WTC11 (cell line): ENCODE measurements at regions not wholly inside any gene's neighbourhood (a gene's known extent, or its start where the extent isn't known, plus 50 kb on each side); places are given as distances from the start of the nearest gene placed in this dataset.
A peak's percentile ranks its signal among the peaks of the same experiment; 100 is the strongest.

ENCODE experiments used
- ATAC-seq: fragments of 200-7000 bp; cut with Tn5 transposase; 2 replicates; pipeline ENCODE4 v1.10.0; 2021; ENCODE audit warnings: mild to moderate bottlenecking, moderate library complexity
- CTCF ChIA-PET: fragments of 300-600 bp; sonication (Branson Sonifier 250); formaldehyde crosslinking; loops from one replicate; lab custom pipeline; 2021; ENCODE audit warnings: antibody characterized with exemption; lab: Charles Lee
- POLR2A ChIA-PET: fragments of 350-600 bp; sonication (Branson Sonifier 250); formaldehyde crosslinking; loops from one replicate; lab custom pipeline; 2021; ENCODE audit warnings: antibody characterized with exemption; lab: Charles Lee
- DNase-seq: peaks from one replicate; pipeline ENCODE4 v3.0.0; 2021; ENCODE audit warnings: low spot score
- H3K27ac Mint-ChIP-seq: 2 replicates; pipeline ENCODE4 v1.8.0; 2021; ENCODE audit warnings: mixed read lengths
- H3K27me3 Mint-ChIP-seq: 2 replicates; pipeline ENCODE4 v1.8.0; 2021; ENCODE audit warnings: low read depth, mild to moderate bottlenecking, moderate library complexity, mixed read lengths
- H3K36me3 Mint-ChIP-seq: 2 replicates; pipeline ENCODE4 v1.8.0; 2021; ENCODE audit warnings: mixed read lengths
- H3K4me1 Mint-ChIP-seq: 2 replicates; pipeline ENCODE4 v1.8.0; 2022; ENCODE audit warnings: mixed read lengths
- H3K4me3 Mint-ChIP-seq: 2 replicates; pipeline ENCODE4 v1.8.0; 2021; ENCODE audit warnings: mild to moderate bottlenecking, moderate library complexity, mixed read lengths
- H3K9me3 Mint-ChIP-seq: 2 replicates; pipeline ENCODE4 v1.8.0; 2021; ENCODE audit warnings: mixed read lengths
- ATF1 ChIP-seq: sonication (generic); formaldehyde crosslinking; IDR thresholded peaks from 2 replicates; pipeline ENCODE4 v1.8.1; 2023; ENCODE audit warnings: mild to moderate bottlenecking, moderate library complexity, missing genetic modification reagents
- CREM ChIP-seq: sonication (generic); formaldehyde crosslinking; IDR thresholded peaks from 2 replicates; pipeline ENCODE4 v1.8.1; 2022; ENCODE audit warnings: mild to moderate bottlenecking, missing genetic modification reagents, moderate library complexity
- E2F1 ChIP-seq: sonication (generic); formaldehyde crosslinking; IDR thresholded peaks from 2 replicates; pipeline ENCODE4 v1.8.0; 2022; ENCODE audit warnings: mild to moderate bottlenecking, missing genetic modification reagents
- FOXK1 ChIP-seq: sonication (generic); formaldehyde crosslinking; IDR thresholded peaks from 2 replicates; pipeline ENCODE4 v1.8.0; 2022; ENCODE audit warnings: mild to moderate bottlenecking, moderate library complexity, missing genetic modification reagents
- FOXP1 ChIP-seq: sonication (generic); formaldehyde crosslinking; IDR thresholded peaks from 2 replicates; pipeline ENCODE4 v1.8.0; 2022; ENCODE audit warnings: missing genetic modification reagents, mild to moderate bottlenecking, moderate library complexity, borderline replicate concordance
- GABPB1 ChIP-seq: sonication (generic); formaldehyde crosslinking; IDR thresholded peaks from 2 replicates; pipeline ENCODE4 v1.8.1; 2023; ENCODE audit warnings: mild to moderate bottlenecking, missing genetic modification reagents
- NFATC4 ChIP-seq: fragments of 250-450 bp; sonication (Bioruptor Pico); IDR thresholded peaks from 2 replicates; pipeline ENCODE4 v1.9.0; 2021; ENCODE audit warnings: mild to moderate bottlenecking
- NFYB ChIP-seq: sonication (generic); formaldehyde crosslinking; conservative IDR thresholded peaks from 2 replicates; pipeline ENCODE4 v1.8.0; 2022; ENCODE audit warnings: low read depth, missing genetic modification reagents
- NR3C1 ChIP-seq: sonication (generic); formaldehyde crosslinking; conservative IDR thresholded peaks from 2 replicates; pipeline ENCODE4 v1.8.1; 2023; ENCODE audit warnings: low read depth, mild to moderate bottlenecking, missing genetic modification reagents
- OVOL2 ChIP-seq: fragments of 250-450 bp; sonication (Bioruptor Pico); IDR thresholded peaks from 2 replicates; pipeline ENCODE4 v1.9.0; 2021; ENCODE audit warnings: mild to moderate bottlenecking, borderline replicate concordance
- PREB ChIP-seq: sonication (generic); formaldehyde crosslinking; IDR thresholded peaks from 2 replicates; pipeline ENCODE4 v1.8.1; 2022; ENCODE audit warnings: mild to moderate bottlenecking, missing genetic modification reagents, moderate library complexity, borderline replicate concordance
- RORB ChIP-seq: fragments of 250-450 bp; sonication (Bioruptor Pico); IDR thresholded peaks from 2 replicates; pipeline ENCODE4 v1.9.0; 2021; ENCODE audit warnings: mild to moderate bottlenecking
- SMAD3 ChIP-seq: sonication (generic); formaldehyde crosslinking; IDR thresholded peaks from 2 replicates; pipeline ENCODE4 v1.8.0; 2022; ENCODE audit warnings: missing genetic modification reagents, mild to moderate bottlenecking, borderline replicate concordance
- SMAD4 ChIP-seq: sonication (generic); formaldehyde crosslinking; IDR thresholded peaks from 2 replicates; pipeline ENCODE4 v1.8.0; 2022; ENCODE audit warnings: mild to moderate bottlenecking, missing genetic modification reagents
- STAT6 ChIP-seq: sonication (generic); formaldehyde crosslinking; conservative IDR thresholded peaks from 2 replicates; pipeline ENCODE4 v1.8.1; 2023; ENCODE audit warnings: mild to moderate bottlenecking, low read depth, missing genetic modification reagents, moderate library complexity
- USF1 ChIP-seq: sonication (generic); formaldehyde crosslinking; IDR thresholded peaks from 2 replicates; pipeline ENCODE4 v1.8.0; 2022; ENCODE audit warnings: mild to moderate bottlenecking, missing genetic modification reagents
- ZNF138 ChIP-seq: sonication (generic); formaldehyde crosslinking; conservative IDR thresholded peaks from 2 replicates; pipeline ENCODE4 v1.8.1; 2022; ENCODE audit warnings: mild to moderate bottlenecking, moderate library complexity, missing genetic modification reagents
- ZNF423 ChIP-seq: fragments of 250-450 bp; sonication (Bioruptor Pico); IDR thresholded peaks from 2 replicates; pipeline ENCODE4 v2.1.2; 2022; ENCODE audit warnings: mild to moderate bottlenecking, moderate library complexity
- TF ChIP-seq, protein P1 (sequence below): sonication (generic); formaldehyde crosslinking; IDR thresholded peaks from 2 replicates; pipeline ENCODE4 v1.8.1; 2023; ENCODE audit warnings: mild to moderate bottlenecking, missing genetic modification reagents
- TF ChIP-seq, protein P2 (sequence below): sonication (generic); formaldehyde crosslinking; IDR thresholded peaks from 2 replicates; pipeline ENCODE4 v1.8.1; 2022; ENCODE audit warnings: low read depth, mild to moderate bottlenecking, moderate library complexity, missing genetic modification reagents, borderline replicate concordance
- TF ChIP-seq, protein P3 (sequence below): sonication (generic); formaldehyde crosslinking; IDR thresholded peaks from 2 replicates; pipeline ENCODE4 v1.8.0; 2023; ENCODE audit warnings: mild to moderate bottlenecking, missing genetic modification reagents

- no peak for TF ChIP-seq STAT6 (CRISPR knock-in tag)
- no peak for TF ChIP-seq FOXK1 (CRISPR knock-in tag)
- TF ChIP-seq, protein P1, sequence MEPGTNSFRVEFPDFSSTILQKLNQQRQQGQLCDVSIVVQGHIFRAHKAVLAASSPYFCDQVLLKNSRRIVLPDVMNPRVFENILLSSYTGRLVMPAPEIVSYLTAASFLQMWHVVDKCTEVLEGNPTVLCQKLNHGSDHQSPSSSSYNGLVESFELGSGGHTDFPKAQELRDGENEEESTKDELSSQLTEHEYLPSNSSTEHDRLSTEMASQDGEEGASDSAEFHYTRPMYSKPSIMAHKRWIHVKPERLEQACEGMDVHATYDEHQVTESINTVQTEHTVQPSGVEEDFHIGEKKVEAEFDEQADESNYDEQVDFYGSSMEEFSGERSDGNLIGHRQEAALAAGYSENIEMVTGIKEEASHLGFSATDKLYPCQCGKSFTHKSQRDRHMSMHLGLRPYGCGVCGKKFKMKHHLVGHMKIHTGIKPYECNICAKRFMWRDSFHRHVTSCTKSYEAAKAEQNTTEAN (CRISPR knock-in tag), result no peak
- TF ChIP-seq PREB (CRISPR knock-in tag), result no peak
- TF ChIP-seq, protein P2, sequence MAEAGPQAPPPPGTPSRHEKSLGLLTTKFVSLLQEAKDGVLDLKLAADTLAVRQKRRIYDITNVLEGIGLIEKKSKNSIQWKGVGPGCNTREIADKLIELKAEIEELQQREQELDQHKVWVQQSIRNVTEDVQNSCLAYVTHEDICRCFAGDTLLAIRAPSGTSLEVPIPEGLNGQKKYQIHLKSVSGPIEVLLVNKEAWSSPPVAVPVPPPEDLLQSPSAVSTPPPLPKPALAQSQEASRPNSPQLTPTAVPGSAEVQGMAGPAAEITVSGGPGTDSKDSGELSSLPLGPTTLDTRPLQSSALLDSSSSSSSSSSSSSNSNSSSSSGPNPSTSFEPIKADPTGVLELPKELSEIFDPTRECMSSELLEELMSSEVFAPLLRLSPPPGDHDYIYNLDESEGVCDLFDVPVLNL, result no peak
- no peak for TF ChIP-seq RORB (CRISPR knock-in tag)
These were observed 531.7 kb upstream of the TOM1L1 start (continued) for GRCh38 chr17:54368906-54369305.

DNA sequence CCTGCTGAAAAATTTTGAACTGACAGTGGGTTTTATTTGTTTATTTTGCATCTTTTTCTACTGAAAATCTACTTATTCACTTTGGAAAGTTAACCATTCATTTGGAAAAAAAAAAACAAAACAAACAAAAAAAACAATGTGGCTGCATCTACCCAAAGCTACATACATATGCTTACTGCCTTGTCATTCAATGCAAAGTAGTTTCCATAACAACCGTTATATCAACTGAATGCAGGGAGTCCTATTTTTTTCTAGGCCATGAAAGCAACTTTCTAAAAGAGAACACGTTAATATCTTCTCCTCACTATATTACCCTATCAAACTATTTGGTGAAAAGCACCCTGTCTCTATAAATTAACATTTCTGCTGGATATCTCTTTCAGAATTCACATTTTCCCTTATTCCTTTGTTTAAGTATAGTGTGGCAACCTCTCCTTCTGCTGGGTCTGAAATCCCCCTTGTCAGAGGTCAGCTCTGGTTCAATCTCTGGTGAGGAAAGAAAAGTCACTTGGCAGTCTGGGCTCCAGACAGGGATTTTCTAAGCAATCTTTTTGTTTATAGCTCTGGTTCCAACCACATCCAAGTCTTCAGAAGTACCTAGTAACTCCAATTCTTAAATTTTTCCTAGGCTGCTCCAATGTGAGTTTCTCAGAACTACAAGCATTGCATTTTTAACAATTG lies 528.4 kb upstream of the TOM1L1 start:
- Mint-ChIP-seq H3K27ac (0 out of 2 replicates have a peak overlapping the region, but pooled peaks have one; percentile 41), H3K4me1 (peaks cover 19% of the 10 kb centered on the region), H3K4me3 (no peak overlapping the region), H3K36me3 (peaks cover 23% of the 10 kb centered on the region), H3K9me3 (peaks cover 49% of the 10 kb centered on the region), H3K27me3 (no peaks in the 10 kb centered on the region)
- DNase-seq, result no peak
- ATAC-seq, result peak; percentile 51; the same call in 1 of the 2 replicates
- TF ChIP-seq E2F1 (no peak), ZNF423 (CRISPR knock-in tag) (no peak), FOXK1 (CRISPR knock-in tag) (no peak), NFATC4 (no peak), NFYB (CRISPR knock-in tag) (no peak), GABPB1 (CRISPR knock-in tag) (no peak), OVOL2 (CRISPR knock-in tag) (no peak)
- ChIA-PET POLR2A (no interaction called here), CTCF (no interaction called here)

GRCh38 chr17:54373970-54374369 lies 526.7 kb upstream of the TOM1L1 start:
- DNase-seq (no peak), ATAC-seq (no peak)
- H3K27me3 Mint-ChIP-seq, result no peaks in the 10 kb centered on the region
- ChIA-PET CTCF (no interaction called here), POLR2A (no interaction called here)
- H3K4me1 Mint-ChIP-seq, result peaks cover 19% of the 10 kb centered on the region
- peaks cover 29% of the 10 kb centered on the region for H3K36me3 Mint-ChIP-seq
- no peak overlapping the region for H3K27ac Mint-ChIP-seq
- no peak overlapping the region for H3K4me3 Mint-ChIP-seq
- H3K9me3 Mint-ChIP-seq, result peaks cover 57% of the 10 kb centered on the region
- TF ChIP-seq SMAD3 (CRISPR knock-in tag) (no peak), NFATC4 (no peak), ATF1 (CRISPR knock-in tag) (no peak), RORB (CRISPR knock-in tag) (no peak), PREB (CRISPR knock-in tag) (no peak), CREM (no peak), USF1 (CRISPR knock-in tag) (no peak), SMAD4 (CRISPR knock-in tag) (no peak), ZNF138 (CRISPR knock-in tag) (no peak), NR3C1 (CRISPR knock-in tag) (no peak), FOXP1 (no peak)
- TF ChIP-seq, protein P3, sequence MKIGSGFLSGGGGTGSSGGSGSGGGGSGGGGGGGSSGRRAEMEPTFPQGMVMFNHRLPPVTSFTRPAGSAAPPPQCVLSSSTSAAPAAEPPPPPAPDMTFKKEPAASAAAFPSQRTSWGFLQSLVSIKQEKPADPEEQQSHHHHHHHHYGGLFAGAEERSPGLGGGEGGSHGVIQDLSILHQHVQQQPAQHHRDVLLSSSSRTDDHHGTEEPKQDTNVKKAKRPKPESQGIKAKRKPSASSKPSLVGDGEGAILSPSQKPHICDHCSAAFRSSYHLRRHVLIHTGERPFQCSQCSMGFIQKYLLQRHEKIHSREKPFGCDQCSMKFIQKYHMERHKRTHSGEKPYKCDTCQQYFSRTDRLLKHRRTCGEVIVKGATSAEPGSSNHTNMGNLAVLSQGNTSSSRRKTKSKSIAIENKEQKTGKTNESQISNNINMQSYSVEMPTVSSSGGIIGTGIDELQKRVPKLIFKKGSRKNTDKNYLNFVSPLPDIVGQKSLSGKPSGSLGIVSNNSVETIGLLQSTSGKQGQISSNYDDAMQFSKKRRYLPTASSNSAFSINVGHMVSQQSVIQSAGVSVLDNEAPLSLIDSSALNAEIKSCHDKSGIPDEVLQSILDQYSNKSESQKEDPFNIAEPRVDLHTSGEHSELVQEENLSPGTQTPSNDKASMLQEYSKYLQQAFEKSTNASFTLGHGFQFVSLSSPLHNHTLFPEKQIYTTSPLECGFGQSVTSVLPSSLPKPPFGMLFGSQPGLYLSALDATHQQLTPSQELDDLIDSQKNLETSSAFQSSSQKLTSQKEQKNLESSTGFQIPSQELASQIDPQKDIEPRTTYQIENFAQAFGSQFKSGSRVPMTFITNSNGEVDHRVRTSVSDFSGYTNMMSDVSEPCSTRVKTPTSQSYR, result no peak
